ENCODE measurements at regions not wholly inside any gene's neighbourhood (a gene's known extent, or its start where the extent isn't known, plus 50 kb on each side); places are given as distances from the start of the nearest gene placed in this dataset.

GRCh38 chr6:137588472-137588871, 94.3 kb upstream of the OLIG3 start:
- no peak for DNase-seq (ENCODE audit: low read depth)
- H3K4me3 ChIP-seq (ENCODE audit: low read depth, low read length) = no peak overlapping the region
- no peak for TF ChIP-seq CTCF (IDR thresholded peaks at IDR 0.05; ENCODE audit: insufficient read depth, low read depth, low read length)

DNA sequence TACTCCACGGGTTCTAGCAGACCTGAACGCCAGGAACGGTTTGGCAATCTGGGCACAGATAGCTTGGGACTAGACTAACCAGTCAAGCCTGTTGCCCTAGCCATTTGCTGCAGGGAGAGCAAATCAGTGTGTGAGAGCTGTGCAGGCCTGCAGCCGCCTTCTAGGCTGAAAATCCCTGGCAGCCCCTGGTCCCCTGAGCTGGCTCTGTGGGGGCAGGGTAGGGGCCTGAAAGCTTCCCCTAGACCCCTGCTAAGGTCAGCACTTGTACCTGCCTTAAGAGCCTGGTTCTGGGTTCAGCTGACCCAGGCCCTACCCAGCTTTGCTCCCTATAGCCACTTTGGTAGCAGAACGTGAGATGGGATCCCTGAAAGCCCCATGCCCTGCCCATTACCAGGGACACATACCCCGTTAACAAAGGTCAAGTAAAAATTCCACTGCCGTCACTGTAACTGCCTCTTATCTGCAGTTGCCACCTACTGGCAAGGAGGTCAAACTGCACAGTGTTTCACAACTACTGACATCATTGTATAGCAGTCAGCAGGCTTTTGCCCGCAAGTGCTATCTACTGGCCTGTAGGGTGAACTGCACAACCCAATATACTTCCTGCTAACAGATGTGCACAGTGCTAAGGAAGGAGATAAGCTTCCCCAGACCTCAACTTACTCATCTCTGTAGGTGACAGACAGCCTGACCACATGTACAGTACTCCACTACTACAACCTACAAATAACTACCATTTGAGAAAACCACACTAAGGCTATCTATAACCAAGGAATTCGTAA, 95.1 kb upstream of the OLIG3 start:
- no peak overlapping the region for H3K4me3 ChIP-seq (ENCODE audit: low read depth, low read length)
- DNase-seq (ENCODE audit: low read depth) = peak; percentile 21
- peak; percentile 38 for TF ChIP-seq CTCF (IDR thresholded peaks at IDR 0.05; ENCODE audit: insufficient read depth, low read depth, low read length)

- TF ChIP-seq CTCF (IDR thresholded peaks at IDR 0.05; ENCODE audit: insufficient read depth, low read depth, low read length) = no peak
- H3K4me3 ChIP-seq (ENCODE audit: low read depth, low read length) = no peak overlapping the region
- no peak for DNase-seq (ENCODE audit: low read depth)
Observed at GRCh38 chr6:137590684-137591083, 96.5 kb upstream of the OLIG3 start.

- TF ChIP-seq CTCF (IDR thresholded peaks at IDR 0.05; ENCODE audit: insufficient read depth, low read depth, low read length) = no peak
- DNase-seq (ENCODE audit: low read depth) = no peak
- H3K4me3 ChIP-seq (ENCODE audit: low read depth, low read length) = no peak overlapping the region
Observed at GRCh38 chr6:137601471-137601870, 107.3 kb upstream of the OLIG3 start.

DNA sequence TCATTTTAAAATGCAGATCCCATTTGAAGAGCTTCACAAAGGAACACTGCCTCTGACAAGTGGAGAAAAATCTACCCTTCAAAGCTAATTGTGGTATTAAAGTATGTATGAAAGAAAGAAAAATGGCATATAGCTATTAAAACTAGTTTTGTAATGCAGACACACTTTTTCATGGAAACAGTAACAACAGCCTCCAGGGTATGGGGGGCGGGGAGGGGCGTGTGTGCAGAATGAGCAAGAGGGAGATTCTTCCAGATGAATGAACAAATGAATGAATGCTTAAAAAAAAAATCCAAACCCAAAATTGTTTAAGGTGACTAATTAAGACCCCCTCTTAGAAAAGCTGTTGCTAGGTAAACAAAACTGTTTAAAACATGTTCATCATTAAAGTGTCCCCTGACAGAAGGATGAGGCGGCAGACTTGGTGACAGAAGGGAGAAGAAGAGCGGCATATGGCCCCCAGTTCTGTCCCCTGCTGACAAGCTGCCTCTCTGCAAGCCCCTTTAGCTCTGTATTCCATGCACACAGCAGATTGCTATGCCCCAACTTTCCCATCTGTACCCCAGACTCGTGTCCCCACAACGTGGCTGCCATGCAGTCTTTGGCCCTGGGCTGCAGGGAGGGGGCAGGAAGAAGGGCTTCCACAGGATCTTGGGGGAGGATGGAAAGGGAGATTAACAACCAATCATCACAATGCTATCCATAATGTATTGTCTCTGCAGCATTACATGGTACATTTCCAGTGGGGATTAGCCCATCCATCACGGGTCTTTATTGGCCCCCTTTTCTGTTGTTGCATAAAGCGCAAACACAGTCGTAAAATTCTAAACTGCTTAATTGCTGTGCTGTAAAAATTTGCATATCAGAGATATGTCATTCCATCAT, 108.4 kb upstream of the OLIG3 start:
- no peak overlapping the region for H3K4me3 ChIP-seq (ENCODE audit: low read depth, low read length)
- DNase-seq (ENCODE audit: low read depth) = no peak

GRCh38 chr6:137610702-137611101, 116.5 kb upstream of the OLIG3 start:
- no peak for DNase-seq (ENCODE audit: low read depth)
- no peak overlapping the region for H3K4me3 ChIP-seq (ENCODE audit: low read depth, low read length)
- no peak for TF ChIP-seq CTCF (IDR thresholded peaks at IDR 0.05; ENCODE audit: insufficient read depth, low read depth, low read length)

More for the DNA sequence above, 108.4 kb upstream of the OLIG3 start:
- TF ChIP-seq CTCF (IDR thresholded peaks at IDR 0.05; ENCODE audit: insufficient read depth, low read depth, low read length) = no peak
